ENCODE measurements at regions not wholly inside any gene's neighbourhood (a gene's known extent, or its start where the extent isn't known, plus 50 kb on each side); places are given as distances from the start of the nearest gene placed in this dataset.

DNA sequence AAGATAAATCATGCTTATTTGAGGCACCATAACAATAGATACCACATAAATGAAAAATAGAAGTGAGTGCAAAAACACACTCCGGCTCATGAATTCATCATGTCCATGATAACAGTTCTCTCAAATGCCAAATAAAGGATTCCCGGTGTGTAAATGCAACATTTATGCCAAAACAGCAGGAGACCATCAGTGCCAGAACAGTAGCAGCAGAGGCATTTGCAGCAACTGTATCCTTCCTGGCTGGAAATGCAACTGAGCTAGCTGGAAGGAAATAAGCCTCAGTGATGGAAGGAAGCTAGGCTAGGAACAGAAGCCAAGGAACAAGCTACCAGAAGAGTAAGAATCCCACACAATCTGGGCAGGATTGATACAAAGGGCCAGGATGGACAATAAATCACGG is 79.9 kb upstream of the THSD7A start:
- no peaks in the 10 kb centered on the region for H3K9me3 ChIP-seq (ENCODE audit: control insufficient read depth, insufficient read depth, low read depth, low read length)
- no peak overlapping the region for H3K4me3 ChIP-seq (ENCODE audit: low read depth, low read length)
- H3K36me3 ChIP-seq (ENCODE audit: control insufficient read depth in 2 of 2, insufficient read depth in 1 of 2, low read length in 2 of 2): no peaks in the 10 kb centered on the region
- ChIA-PET CTCF (no interaction called here), POLR2A (no interaction called here)
- no peak overlapping the region for H3K27ac ChIP-seq (ENCODE audit: extremely low read depth, low read depth, low read length)
- H3K4me1 ChIP-seq (ENCODE audit: control insufficient read depth, insufficient read depth, low read length): no peaks in the 10 kb centered on the region
- TF ChIP-seq MYNN (tag by site-specific recombination; IDR thresholded peaks at IDR 0.05; ENCODE audit: borderline replicate concordance) (no peak), FEZF1 (tag by site-specific recombination; IDR thresholded peaks at IDR 0.05) (no peak)

DNA sequence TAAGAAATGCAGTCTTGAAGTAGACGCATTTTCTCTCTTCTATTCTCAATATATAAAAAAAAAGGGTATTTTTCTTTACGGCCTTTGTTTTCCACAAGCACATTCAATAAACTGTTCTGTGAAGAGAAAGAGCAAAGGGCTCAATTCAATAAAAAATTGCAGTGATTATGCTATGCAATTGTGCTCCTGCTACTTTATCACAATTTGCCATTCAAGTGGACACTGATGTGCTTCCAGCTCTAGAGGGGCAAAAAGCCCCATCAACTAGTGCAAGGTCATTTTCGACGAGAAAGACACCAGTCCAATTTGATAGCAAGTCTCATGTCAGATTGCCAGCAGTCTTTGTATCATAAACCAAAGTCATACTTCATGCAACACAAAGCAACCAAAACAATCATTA is 82.6 kb upstream of the THSD7A start:
- Histone ChIP-seq H3K4me3 (ENCODE audit: low read depth, low read length) (no peak overlapping the region), H3K27ac (ENCODE audit: extremely low read depth, low read depth, low read length) (no peak overlapping the region), H3K36me3 (ENCODE audit: control insufficient read depth in 2 of 2, insufficient read depth in 1 of 2, low read length in 2 of 2) (no peaks in the 10 kb centered on the region), H3K9me3 (ENCODE audit: control insufficient read depth, insufficient read depth, low read depth, low read length) (no peaks in the 10 kb centered on the region), H3K4me1 (ENCODE audit: control insufficient read depth, insufficient read depth, low read length) (no peaks in the 10 kb centered on the region)
- ChIA-PET CTCF (interaction anchor here (0.6 kb wide), 1 partner anchor 437 kb away, joined by 3 read pairs; no protein-coding TSS in a partner anchor), POLR2A (no interaction called here)
- TF ChIP-seq ZNF558 (tag by site-specific recombination; IDR thresholded peaks at IDR 0.05): no peak
- TF ChIP-seq BCL11A (tag by site-specific recombination; IDR thresholded peaks at IDR 0.05; ENCODE audit: low read depth): no peak
- TF ChIP-seq, protein P1, sequence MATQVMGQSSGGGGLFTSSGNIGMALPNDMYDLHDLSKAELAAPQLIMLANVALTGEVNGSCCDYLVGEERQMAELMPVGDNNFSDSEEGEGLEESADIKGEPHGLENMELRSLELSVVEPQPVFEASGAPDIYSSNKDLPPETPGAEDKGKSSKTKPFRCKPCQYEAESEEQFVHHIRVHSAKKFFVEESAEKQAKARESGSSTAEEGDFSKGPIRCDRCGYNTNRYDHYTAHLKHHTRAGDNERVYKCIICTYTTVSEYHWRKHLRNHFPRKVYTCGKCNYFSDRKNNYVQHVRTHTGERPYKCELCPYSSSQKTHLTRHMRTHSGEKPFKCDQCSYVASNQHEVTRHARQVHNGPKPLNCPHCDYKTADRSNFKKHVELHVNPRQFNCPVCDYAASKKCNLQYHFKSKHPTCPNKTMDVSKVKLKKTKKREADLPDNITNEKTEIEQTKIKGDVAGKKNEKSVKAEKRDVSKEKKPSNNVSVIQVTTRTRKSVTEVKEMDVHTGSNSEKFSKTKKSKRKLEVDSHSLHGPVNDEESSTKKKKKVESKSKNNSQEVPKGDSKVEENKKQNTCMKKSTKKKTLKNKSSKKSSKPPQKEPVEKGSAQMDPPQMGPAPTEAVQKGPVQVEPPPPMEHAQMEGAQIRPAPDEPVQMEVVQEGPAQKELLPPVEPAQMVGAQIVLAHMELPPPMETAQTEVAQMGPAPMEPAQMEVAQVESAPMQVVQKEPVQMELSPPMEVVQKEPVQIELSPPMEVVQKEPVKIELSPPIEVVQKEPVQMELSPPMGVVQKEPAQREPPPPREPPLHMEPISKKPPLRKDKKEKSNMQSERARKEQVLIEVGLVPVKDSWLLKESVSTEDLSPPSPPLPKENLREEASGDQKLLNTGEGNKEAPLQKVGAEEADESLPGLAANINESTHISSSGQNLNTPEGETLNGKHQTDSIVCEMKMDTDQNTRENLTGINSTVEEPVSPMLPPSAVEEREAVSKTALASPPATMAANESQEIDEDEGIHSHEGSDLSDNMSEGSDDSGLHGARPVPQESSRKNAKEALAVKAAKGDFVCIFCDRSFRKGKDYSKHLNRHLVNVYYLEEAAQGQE (tag by site-specific recombination; IDR thresholded peaks at IDR 0.05): no peak
- TF ChIP-seq OVOL3 (tag by site-specific recombination; IDR thresholded peaks at IDR 0.05): no peak
- TF ChIP-seq SCRT1 (tag by site-specific recombination; IDR thresholded peaks at IDR 0.05; ENCODE audit: borderline replicate concordance): no peak
- no peak for TF ChIP-seq ZNF677 (tag by site-specific recombination; IDR thresholded peaks at IDR 0.05)
- no peak for TF ChIP-seq GLIS2 (tag by site-specific recombination; IDR thresholded peaks at IDR 0.05)
- no peak for TF ChIP-seq ZNF121 (tag by site-specific recombination; IDR thresholded peaks at IDR 0.05)
- TF ChIP-seq, protein P2, sequence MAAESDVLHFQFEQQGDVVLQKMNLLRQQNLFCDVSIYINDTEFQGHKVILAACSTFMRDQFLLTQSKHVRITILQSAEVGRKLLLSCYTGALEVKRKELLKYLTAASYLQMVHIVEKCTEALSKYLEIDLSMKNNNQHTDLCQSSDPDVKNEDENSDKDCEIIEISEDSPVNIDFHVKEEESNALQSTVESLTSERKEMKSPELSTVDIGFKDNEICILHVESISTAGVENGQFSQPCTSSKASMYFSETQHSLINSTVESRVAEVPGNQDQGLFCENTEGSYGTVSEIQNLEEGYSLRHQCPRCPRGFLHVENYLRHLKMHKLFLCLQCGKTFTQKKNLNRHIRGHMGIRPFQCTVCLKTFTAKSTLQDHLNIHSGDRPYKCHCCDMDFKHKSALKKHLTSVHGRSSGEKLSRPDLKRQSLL (tag by site-specific recombination; IDR thresholded peaks at IDR 0.05): no peak
- no peak for TF ChIP-seq ZNF324 (tag by site-specific recombination; IDR thresholded peaks at IDR 0.05)
- TF ChIP-seq, protein P3, sequence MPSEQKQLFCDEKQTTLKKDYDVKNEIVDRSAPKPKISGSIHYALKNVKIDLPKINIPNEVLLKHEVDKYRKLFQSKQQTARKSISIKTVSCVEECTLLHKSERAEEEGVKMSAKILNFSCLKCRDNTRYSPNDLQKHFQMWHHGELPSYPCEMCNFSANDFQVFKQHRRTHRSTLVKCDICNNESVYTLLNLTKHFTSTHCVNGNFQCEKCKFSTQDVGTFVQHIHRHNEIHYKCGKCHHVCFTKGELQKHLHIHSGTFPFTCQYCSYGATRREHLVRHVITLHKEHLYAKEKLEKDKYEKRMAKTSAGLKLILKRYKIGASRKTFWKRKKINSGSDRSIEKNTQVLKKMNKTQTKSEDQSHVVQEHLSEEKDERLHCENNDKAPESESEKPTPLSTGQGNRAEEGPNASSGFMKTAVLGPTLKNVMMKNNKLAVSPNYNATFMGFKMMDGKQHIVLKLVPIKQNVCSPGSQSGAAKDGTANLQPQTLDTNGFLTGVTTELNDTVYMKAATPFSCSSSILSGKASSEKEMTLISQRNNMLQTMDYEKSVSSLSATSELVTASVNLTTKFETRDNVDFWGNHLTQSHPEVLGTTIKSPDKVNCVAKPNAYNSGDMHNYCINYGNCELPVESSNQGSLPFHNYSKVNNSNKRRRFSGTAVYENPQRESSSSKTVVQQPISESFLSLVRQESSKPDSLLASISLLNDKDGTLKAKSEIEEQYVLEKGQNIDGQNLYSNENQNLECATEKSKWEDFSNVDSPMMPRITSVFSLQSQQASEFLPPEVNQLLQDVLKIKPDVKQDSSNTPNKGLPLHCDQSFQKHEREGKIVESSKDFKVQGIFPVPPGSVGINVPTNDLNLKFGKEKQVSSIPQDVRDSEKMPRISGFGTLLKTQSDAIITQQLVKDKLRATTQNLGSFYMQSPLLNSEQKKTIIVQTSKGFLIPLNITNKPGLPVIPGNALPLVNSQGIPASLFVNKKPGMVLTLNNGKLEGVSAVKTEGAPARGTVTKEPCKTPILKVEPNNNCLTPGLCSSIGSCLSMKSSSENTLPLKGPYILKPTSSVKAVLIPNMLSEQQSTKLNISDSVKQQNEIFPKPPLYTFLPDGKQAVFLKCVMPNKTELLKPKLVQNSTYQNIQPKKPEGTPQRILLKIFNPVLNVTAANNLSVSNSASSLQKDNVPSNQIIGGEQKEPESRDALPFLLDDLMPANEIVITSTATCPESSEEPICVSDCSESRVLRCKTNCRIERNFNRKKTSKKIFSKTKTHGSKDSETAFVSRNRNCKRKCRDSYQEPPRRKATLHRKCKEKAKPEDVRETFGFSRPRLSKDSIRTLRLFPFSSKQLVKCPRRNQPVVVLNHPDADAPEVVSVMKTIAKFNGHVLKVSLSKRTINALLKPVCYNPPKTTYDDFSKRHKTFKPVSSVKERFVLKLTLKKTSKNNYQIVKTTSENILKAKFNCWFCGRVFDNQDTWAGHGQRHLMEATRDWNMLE (tag by site-specific recombination; conservative IDR thresholded peaks at IDR 0.05; ENCODE audit: low read depth): no peak
- no peak for TF ChIP-seq ZNF146 (tag by site-specific recombination; IDR thresholded peaks at IDR 0.05)
- no peak for TF ChIP-seq ZNF366 (tag by site-specific recombination; conservative IDR thresholded peaks at IDR 0.05)

Data from HEK293 (cell line).